ENCODE measurements at regions not wholly inside any gene's neighbourhood (a gene's known extent, or its start where the extent isn't known, plus 50 kb on each side); places are given as distances from the start of the nearest gene placed in this dataset.

DNA sequence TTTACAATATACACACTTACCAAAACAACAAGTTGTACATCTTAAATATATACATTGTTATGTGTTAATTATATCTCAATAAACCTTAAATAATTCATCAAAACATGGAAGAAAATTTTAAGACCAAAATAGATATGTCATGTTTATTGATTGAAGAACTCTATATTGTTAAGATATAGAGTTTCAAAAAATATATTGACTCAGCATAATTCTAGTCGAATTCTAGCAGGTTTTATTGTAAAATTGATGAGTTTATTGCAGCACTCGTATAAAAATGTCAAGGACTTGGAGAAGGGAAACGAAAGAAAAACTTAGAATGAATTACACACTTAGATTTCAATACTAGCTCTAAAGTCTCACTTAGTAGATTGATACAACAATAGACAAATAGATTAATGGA lies 575.4 kb upstream of the SORCS1 start:
- DNase-seq (no peak), ATAC-seq (no peak)
- Histone ChIP-seq H3K27me3 (ENCODE audit: low read length) (no peaks in the 10 kb centered on the region), H3K36me3 (ENCODE audit: low read depth, low read length) (peaks cover 2% of the 10 kb centered on the region), H3K9ac (ENCODE audit: low read length) (no peak overlapping the region), H3K27ac (ENCODE audit: low read length) (no peak overlapping the region), H3K4me1 (ENCODE audit: insufficient read depth, low read length) (peaks cover 10% of the 10 kb centered on the region), H3K4me3 (ENCODE audit: low read length) (no peak overlapping the region), H3K79me2 (ENCODE audit: low read length) (no peaks in the 10 kb centered on the region), H4K20me1 (ENCODE audit: low read length) (no peaks in the 10 kb centered on the region), H3K4me2 (ENCODE audit: low read length) (no peak overlapping the region), H3K9me2 (replicated peaks; ENCODE audit: low read length) (no peaks in the 10 kb centered on the region), H3K9me3 (ENCODE audit: low read length) (0 out of 2 replicates have a peak, but pooled peaks cover 3% of the 10 kb centered on the region), H3F3A (ENCODE audit: low read length, unreplicated experiment) (no peaks in the 10 kb centered on the region), H2AFZ (ENCODE audit: low read length) (no peak overlapping the region)
- ChIA-PET POLR2A (ENCODE audit: unreplicated experiment) (no interaction called here), CTCF (no interaction called here)
- BruUV-seq (replicated peaks) = no TSS peak
- TF ChIP-seq, protein P1, sequence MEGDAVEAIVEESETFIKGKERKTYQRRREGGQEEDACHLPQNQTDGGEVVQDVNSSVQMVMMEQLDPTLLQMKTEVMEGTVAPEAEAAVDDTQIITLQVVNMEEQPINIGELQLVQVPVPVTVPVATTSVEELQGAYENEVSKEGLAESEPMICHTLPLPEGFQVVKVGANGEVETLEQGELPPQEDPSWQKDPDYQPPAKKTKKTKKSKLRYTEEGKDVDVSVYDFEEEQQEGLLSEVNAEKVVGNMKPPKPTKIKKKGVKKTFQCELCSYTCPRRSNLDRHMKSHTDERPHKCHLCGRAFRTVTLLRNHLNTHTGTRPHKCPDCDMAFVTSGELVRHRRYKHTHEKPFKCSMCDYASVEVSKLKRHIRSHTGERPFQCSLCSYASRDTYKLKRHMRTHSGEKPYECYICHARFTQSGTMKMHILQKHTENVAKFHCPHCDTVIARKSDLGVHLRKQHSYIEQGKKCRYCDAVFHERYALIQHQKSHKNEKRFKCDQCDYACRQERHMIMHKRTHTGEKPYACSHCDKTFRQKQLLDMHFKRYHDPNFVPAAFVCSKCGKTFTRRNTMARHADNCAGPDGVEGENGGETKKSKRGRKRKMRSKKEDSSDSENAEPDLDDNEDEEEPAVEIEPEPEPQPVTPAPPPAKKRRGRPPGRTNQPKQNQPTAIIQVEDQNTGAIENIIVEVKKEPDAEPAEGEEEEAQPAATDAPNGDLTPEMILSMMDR (conservative IDR thresholded peaks at IDR 0.05; ENCODE audit: low read depth, low read length) = no peak
- TF ChIP-seq EZH2 (IDR thresholded peaks at IDR 0.05; ENCODE audit: low read length, unreplicated experiment) (no peak), EZH2phosphoT487 (IDR thresholded peaks at IDR 0.05; ENCODE audit: borderline replicate concordance, low read length) (no peak)
- intact Hi-C loops (cut with micrococcal nuclease) = no loop called here

DNA sequence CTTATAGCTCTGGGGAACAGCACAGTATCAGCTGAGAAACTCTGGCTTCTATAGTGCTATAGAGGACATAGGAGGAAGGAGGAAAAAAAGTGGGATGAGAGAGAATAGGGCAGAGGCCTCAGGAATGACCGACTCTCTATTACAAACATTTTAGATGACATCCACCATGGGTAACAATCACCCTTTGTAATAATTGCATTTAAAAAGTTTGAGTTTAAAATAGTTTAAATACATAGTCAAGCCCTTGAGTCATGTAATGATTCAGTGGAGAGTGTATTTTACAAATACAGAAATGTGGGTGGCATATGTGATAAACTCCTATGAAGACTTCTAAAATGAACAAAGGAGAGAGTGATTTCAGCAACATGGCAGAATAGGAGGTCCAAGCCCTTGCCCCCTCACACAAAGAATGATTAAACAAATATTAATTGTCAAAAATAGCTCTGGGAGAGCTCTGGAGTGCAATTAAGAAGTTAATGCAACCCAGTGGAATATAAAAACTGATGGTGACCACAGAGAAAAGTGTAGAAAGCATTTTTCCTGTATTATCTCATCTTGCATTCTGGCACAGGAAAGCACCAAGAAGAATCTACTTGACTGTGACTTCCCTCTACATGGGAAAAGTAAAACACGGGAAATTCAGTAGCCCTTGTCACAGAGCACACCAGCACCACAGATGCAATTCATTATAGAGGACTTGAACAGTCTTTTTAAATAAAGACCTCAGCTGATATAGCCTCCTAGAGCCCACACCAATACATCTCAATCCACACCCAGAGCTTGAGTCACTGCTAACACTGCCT lies 569.0 kb upstream of the SORCS1 start:
- peaks cover 11% of the 10 kb centered on the region; the same call in 1 of the 2 replicates for H3K9me3 ChIP-seq (ENCODE audit: low read length)
- TF ChIP-seq EZH2phosphoT487 (IDR thresholded peaks at IDR 0.05; ENCODE audit: borderline replicate concordance, low read length) (no peak), EZH2 (IDR thresholded peaks at IDR 0.05; ENCODE audit: low read length, unreplicated experiment) (no peak)
- TF ChIP-seq, protein P1 (conservative IDR thresholded peaks at IDR 0.05; ENCODE audit: low read depth, low read length) = no peak
- CTCF ChIA-PET = no interaction called here
- H3K9ac ChIP-seq (ENCODE audit: low read length) = peak overlapping the region; percentile 52
- H3K4me3 ChIP-seq (ENCODE audit: low read length) = no peak overlapping the region
- H3K27ac ChIP-seq (ENCODE audit: low read length) = peak overlapping the region; percentile 89
- peaks cover 4% of the 10 kb centered on the region for H3K36me3 ChIP-seq (ENCODE audit: low read depth, low read length)
- no peaks in the 10 kb centered on the region for H3K79me2 ChIP-seq (ENCODE audit: low read length)
- peaks cover 29% of the 10 kb centered on the region for H3K4me1 ChIP-seq (ENCODE audit: insufficient read depth, low read length)
- DNase-seq (peak; percentile 78), ATAC-seq (peak; percentile 94)
- no peaks in the 10 kb centered on the region for H3F3A ChIP-seq (ENCODE audit: low read length, unreplicated experiment)
- no TSS peak for BruUV-seq (replicated peaks)
- H4K20me1 ChIP-seq (ENCODE audit: low read length) = no peaks in the 10 kb centered on the region
- intact Hi-C loops (cut with micrococcal nuclease) = loop anchor here (2.0 kb wide), 1 partner anchor 187 kb away; no protein-coding TSS in a partner anchor
- H3K27me3 ChIP-seq (ENCODE audit: low read length) = no peaks in the 10 kb centered on the region
- peak overlapping the region; percentile 42 for H3K4me2 ChIP-seq (ENCODE audit: low read length)
- no peak overlapping the region for H2AFZ ChIP-seq (ENCODE audit: low read length)
- no peaks in the 10 kb centered on the region for H3K9me2 ChIP-seq (replicated peaks; ENCODE audit: low read length)
- POLR2A ChIA-PET (ENCODE audit: unreplicated experiment) = no interaction called here

DNA sequence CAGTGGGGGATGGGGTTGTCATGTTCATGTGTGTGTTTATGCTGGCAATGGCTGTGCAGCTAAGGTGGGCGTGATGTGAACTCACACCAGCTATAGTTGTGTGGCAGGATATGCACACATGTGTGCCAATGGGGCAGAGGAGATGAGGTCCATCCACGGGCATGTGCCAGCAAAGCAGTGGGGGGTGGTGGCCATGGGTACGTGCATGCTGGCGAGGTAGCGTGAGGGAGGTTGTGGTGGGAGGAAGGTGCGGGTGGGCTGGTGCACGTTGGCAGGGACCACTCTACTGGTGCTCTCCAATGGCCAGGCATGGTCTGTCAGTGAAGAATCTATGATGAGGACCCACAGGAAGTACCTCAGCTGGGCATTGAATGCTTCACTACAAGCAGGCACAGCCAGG lies 567.5 kb upstream of the SORCS1 start:
- H4K20me1 ChIP-seq (ENCODE audit: low read length) = no peaks in the 10 kb centered on the region
- ChIA-PET POLR2A (ENCODE audit: unreplicated experiment) (no interaction called here), CTCF (no interaction called here)
- H3K36me3 ChIP-seq (ENCODE audit: low read depth, low read length) = peaks cover 4% of the 10 kb centered on the region
- H3K4me3 ChIP-seq (ENCODE audit: low read length) = no peak overlapping the region
- TF ChIP-seq EZH2 (IDR thresholded peaks at IDR 0.05; ENCODE audit: low read length, unreplicated experiment) = no peak
- TF ChIP-seq, protein P1 (conservative IDR thresholded peaks at IDR 0.05; ENCODE audit: low read depth, low read length) = no peak
- no peak for TF ChIP-seq EZH2phosphoT487 (IDR thresholded peaks at IDR 0.05; ENCODE audit: borderline replicate concordance, low read length)
- H3K9me3 ChIP-seq (ENCODE audit: low read length) = peaks cover 11% of the 10 kb centered on the region; the same call in 1 of the 2 replicates
- no peak overlapping the region for H3K4me2 ChIP-seq (ENCODE audit: low read length)
- DNase-seq (no peak), ATAC-seq (no peak)
- BruUV-seq (replicated peaks) = no TSS peak
- no peaks in the 10 kb centered on the region for H3K79me2 ChIP-seq (ENCODE audit: low read length)
- H2AFZ ChIP-seq (ENCODE audit: low read length) = no peak overlapping the region
- H3K9ac ChIP-seq (ENCODE audit: low read length) = no peak overlapping the region
- H3K4me1 ChIP-seq (ENCODE audit: insufficient read depth, low read length) = peaks cover 44% of the 10 kb centered on the region
- H3K9me2 ChIP-seq (replicated peaks; ENCODE audit: low read length) = no peaks in the 10 kb centered on the region
- H3K27ac ChIP-seq (ENCODE audit: low read length) = no peak overlapping the region
- no peaks in the 10 kb centered on the region for H3K27me3 ChIP-seq (ENCODE audit: low read length)
- intact Hi-C loops (cut with micrococcal nuclease) = loop anchor here (2.0 kb wide), 1 partner anchor 185 kb away; no protein-coding TSS in a partner anchor
- no peaks in the 10 kb centered on the region for H3F3A ChIP-seq (ENCODE audit: low read length, unreplicated experiment)
